ENCODE measurements at regions not wholly inside any gene's neighbourhood (a gene's known extent, or its start where the extent isn't known, plus 50 kb on each side); places are given as distances from the start of the nearest gene placed in this dataset.

GRCh38 chr1:209391792-209392191, 191.7 kb upstream of the CAMK1G start:
- no peak for DNase-seq (ENCODE audit: low spot score)

GRCh38 chr1:209395169-209395568, 188.3 kb upstream of the CAMK1G start:
- no peak for DNase-seq (ENCODE audit: low spot score)

DNA sequence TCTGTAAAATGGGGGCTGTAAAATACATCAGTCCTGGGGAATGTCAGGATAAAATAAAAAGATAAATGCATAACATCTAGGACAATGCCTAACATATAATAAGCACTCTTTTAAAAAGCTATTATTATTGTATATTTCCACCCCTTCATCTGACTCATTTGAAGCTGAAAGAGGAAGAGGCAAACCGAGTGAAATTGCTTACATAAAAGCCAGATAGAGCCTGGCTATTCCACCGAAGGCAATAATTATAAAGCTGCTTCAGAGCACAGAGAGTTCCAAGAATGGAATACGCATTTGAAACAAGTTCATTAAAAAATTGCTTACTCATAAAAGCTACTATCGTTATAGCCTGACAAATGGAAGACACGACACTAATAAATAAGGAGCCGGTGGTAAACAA, 186.1 kb upstream of the CAMK1G start:
- DNase-seq (ENCODE audit: low spot score): no peak

- no peak for DNase-seq (ENCODE audit: low spot score)
Observed at GRCh38 chr1:209397910-209398309, 185.6 kb upstream of the CAMK1G start.

DNA sequence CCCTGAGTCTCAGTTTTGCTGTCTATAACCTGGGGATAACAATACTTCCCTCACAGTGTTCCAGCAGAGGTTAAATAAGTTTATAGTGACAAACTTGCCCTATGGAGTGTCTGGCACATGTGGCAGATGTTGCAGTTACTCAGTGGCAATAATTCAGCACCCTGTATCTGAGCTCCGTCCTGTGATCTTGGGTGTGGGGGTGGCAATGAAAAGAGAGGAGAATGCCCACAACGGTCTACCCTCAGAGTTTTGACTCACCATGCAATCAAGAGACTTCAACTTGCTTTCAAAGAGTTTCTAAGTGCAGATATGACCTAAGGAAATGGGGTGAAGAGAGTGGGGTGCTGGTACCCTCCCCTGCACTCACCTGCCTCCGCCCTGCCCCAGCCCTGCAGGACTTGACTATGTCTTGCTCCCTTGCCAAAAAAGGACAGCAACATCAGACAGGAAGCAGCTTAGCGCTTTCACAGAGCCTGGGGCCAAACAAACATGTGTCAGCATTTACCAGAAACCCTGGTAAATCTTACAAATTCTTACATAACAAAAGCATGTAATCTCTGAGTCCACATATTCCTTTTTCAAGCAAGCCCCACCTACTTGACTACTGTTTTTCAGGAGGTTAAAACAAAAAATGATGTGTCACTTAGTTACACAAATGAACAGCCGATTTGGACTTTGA, 185.1 kb upstream of the CAMK1G start:
- no peak for DNase-seq (ENCODE audit: low spot score)

- DNase-seq (ENCODE audit: low spot score): no peak
Observed at GRCh38 chr1:209399800-209400199, 183.7 kb upstream of the CAMK1G start.

DNA sequence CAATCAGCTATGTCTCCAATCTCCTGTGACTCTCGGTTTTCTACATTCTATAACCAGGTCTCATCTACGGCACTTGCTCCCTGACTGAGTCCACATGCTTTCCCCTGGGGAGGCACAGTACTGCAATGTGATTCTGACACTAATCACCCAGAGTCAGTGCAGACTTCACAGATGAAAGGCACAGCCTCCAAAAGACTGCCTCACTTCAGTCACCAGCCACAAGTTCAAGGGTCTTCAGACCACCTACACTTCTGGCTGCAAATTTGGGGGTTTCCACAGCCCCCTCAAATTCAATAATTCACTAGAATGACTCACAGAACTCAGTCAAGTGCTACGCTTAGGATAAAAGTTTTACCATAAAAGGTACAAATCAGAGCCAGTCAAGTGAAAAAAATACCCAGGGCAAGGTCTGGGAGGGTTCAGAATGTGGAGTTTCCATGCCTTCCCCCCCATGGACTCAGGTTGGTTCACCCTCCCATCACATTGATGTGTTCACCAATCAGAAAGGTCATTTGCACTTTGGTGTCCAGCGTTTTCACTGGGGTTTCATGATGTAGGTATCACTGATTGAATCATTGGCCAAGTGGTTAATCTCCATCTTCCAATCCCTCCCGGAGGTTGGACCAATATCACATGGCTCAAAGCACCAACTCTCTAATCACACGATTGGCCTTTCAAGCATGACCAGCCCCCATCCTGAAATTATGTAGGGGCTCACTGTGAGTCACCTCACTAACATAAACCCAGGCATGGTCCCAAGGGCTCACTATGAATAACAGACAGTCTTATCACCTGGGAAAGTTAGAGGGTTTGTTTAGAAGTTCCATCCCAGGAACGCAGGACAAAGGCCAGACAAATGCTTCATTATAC, 182.9 kb upstream of the CAMK1G start:
- DNase-seq (ENCODE audit: low spot score): no peak

GRCh38 chr1:209402697-209403096, 180.8 kb upstream of the CAMK1G start:
- no peak for DNase-seq (ENCODE audit: low spot score)

DNA sequence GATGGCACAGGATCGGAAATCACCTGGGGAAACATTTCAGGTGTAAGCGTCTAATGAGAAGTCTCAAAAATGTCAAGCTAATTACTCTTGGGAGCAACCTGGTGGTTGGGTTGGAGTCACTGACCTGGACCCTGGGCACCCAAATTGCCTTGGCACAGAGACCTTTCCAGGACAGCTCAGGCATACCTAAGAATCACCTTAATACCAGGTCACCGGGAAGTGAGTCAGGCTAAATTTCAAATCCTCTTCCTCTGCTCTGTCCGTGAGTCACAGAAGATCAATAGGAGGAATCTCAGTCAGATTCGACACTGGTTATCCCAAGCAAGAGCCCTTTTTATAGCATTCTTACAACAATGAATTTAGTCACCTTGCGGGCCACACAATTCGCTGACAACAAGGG, 179.6 kb upstream of the CAMK1G start:
- no peak for DNase-seq (ENCODE audit: low spot score)

GRCh38 chr1:209404577-209404976, 178.9 kb upstream of the CAMK1G start:
- DNase-seq (ENCODE audit: low spot score): no peak

DNA sequence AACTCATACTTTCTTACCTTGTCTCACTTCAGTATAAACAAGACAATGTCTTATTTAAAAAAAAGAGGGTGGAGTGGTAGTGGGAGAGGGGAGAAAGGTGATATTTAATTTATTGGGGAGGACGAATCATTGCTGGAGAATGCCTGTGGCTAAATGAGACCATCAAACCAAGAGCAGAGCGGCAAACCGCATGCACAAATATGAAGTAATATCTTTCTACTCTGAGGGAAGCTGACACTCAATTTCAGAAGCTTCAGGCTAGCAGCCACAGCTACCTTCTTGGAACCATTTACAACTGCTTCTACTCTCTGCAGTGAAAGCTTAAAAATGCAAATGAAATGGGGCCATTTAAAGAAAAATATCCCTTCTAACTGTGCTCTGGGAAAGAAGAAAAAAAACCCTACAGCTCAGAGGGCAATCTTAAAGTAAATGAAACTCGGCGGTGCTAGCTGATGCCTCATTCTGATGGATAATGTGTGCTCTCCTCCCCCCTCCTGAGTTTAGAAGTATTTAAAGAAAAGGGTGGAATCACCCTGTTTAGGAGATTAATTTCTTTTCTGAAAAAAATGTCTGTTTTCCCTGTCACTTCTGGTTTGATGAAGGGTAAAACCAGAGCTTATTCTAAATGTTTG, 178.2 kb upstream of the CAMK1G start:
- no peak for DNase-seq (ENCODE audit: low spot score)

DNA sequence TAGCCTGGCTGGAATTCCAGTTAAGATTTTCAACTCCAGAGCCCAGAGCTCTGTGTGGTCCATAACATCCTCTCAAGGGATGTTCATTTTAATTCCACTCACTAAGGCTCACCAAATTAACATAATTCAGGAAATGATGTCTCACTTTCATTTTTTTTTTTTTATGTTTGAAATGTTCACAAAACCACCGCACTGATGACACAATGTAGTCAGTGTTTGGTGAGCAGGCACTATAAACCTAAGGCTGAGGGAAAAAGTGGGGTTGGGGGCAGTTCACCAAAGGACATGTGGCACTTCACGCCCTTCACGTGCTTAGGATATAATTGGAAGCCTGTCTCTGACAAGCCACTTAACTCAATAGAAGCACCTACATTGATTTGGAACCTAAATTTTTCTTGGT, 177.3 kb upstream of the CAMK1G start:
- DNase-seq (ENCODE audit: low spot score): no peak

- DNase-seq (ENCODE audit: low spot score): no peak
Observed at GRCh38 chr1:209406595-209406994, 176.9 kb upstream of the CAMK1G start.

DNA sequence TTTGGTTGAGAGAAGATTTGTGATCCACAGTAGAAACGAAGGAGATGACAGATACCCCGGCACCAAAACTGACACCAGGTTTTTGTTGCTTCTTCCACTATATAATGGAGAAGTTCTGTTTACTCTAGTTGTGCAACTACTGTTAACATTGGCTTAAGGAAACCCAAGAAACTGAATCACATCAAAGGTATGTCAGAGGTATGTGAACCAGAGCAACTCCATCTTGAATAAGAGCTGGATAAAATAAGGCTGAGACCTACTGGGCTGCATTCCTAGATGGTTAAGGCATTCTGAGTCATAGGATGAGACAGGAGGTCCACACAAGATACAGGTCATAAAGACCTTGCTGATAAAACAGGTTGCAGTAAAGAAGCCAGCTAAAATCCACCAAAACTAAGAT, 173.7 kb upstream of the CAMK1G start:
- no peak for DNase-seq (ENCODE audit: low spot score)

DNA sequence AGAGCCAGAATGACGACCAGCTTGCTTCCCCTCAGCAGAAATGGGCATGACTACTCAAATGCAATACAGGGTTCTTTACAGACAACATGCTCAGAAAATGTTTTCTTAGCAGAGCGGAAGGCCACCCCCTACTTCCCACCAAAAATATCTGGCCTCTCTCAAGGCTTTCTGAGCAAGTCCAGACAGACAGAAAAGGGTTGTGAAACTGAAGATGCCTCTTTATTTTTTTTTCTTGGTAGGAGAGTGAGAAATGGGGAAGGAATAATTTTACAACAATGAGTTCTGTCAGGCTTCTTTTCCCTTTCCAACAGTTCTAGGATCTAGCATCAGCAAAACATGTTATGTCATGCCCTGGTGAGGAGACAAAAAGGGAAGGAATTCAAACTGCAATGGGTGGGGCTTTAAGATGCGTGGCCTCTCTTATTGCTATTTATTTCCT, 172.0 kb upstream of the CAMK1G start:
- DNase-seq (ENCODE audit: low spot score): peak; percentile 20

DNA sequence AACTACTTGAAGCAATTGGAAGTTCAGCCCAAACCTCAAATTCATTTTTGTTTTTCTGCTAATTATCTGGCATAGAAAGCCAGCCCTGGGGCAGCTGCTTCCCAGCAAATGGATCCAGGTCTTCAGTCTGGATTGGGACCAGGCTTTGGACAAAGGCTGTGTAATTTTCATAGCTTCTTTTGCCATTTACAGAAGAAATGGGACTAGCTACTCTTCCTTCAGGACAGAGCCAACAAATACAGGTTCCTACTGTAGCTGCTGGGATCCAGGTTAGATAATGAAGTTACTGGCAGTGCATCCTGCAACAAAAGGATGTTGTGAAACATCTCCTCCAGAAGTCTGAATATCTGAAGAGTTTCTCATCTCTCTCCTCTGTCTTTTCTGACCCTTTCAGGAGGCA, 171.5 kb upstream of the CAMK1G start:
- DNase-seq (ENCODE audit: low spot score): no peak

- DNase-seq (ENCODE audit: low spot score): no peak
Observed at GRCh38 chr1:209412566-209412965, 170.9 kb upstream of the CAMK1G start.

DNA sequence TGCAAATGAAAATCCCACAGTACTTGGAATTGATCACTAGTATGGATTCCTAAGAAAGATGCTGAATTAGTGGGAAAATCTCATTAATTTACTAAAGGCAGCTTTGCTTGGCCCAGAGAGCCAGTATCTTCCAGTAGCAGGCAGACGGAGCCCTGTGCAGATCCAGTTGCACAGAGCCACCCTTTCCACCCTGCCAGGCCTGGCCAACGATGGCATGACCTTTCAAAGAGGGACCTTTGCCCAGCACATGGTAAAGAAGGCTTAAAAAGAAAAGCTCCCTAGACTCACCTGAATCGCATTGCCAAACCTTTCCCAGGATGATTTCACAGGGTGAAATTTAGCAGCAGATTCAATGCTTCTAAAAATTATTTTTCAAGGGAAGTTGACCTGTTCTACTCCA, 170.5 kb upstream of the CAMK1G start:
- DNase-seq (ENCODE audit: low spot score): no peak

DNA sequence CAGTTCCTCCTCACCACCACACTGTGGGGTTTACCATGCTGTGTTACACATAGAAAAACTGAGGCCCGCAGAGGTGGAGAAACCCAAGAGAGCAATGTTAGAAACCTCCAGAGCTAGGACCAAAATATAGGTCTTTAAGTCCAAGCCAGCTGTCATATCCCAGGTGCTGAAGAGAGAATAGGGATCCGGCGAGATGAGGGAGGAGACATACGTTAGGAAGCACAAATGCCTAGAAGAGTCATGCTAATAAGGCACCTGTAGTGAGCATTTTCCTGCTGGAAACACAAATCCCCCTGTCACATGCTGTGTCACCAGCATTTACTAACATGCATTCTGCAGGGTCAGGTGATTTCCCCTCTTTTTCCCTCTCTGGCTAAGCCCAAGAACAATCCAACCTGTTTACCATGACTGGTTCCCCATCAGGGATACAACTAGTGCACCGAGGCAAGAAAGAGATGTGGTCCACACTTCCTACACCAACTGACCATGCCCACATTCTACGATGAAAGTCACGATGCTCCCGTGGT, 168.6 kb upstream of the CAMK1G start:
- no peak for DNase-seq (ENCODE audit: low spot score)

GRCh38 chr1:209416039-209416438, 167.5 kb upstream of the CAMK1G start:
- no peak for DNase-seq (ENCODE audit: low spot score)

GRCh38 chr1:209416716-209417115, 166.8 kb upstream of the CAMK1G start:
- no peak for DNase-seq (ENCODE audit: low spot score)

- DNase-seq (ENCODE audit: low spot score): no peak
Observed at GRCh38 chr1:209417761-209418160, 165.8 kb upstream of the CAMK1G start.

- DNase-seq (ENCODE audit: low spot score): no peak
Observed at GRCh38 chr1:209420276-209420675, 163.2 kb upstream of the CAMK1G start.
